Neural progenitor cell (in vitro differentiated cells): ENCODE measurements at regions not wholly inside any gene's neighbourhood (a gene's known extent, or its start where the extent isn't known, plus 50 kb on each side); places are given as distances from the start of the nearest gene placed in this dataset.

ENCODE experiments used
- EZH2 ChIP-seq: fragments of 200-600 bp; sonication (generic); IDR thresholded peaks from 2 replicates; pipeline ENCODE4 v1.6.1; 2017; ENCODE audit warnings: antibody characterized with exemption, mild to moderate bottlenecking, moderate library complexity
- EZH2phosphoT487 ChIP-seq: fragments of 200-600 bp; sonication (generic); IDR thresholded peaks from 2 replicates; pipeline ENCODE4 v1.6.1; 2017; ENCODE audit warnings: antibody characterized with exemption
- TF ChIP-seq, protein P1 (sequence below): fragments of 200-600 bp; sonication (generic); IDR thresholded peaks from 2 replicates; pipeline ENCODE4 v1.5.1; 2017; ENCODE audit warnings: antibody characterized with exemption, mild to moderate bottlenecking

DNA sequence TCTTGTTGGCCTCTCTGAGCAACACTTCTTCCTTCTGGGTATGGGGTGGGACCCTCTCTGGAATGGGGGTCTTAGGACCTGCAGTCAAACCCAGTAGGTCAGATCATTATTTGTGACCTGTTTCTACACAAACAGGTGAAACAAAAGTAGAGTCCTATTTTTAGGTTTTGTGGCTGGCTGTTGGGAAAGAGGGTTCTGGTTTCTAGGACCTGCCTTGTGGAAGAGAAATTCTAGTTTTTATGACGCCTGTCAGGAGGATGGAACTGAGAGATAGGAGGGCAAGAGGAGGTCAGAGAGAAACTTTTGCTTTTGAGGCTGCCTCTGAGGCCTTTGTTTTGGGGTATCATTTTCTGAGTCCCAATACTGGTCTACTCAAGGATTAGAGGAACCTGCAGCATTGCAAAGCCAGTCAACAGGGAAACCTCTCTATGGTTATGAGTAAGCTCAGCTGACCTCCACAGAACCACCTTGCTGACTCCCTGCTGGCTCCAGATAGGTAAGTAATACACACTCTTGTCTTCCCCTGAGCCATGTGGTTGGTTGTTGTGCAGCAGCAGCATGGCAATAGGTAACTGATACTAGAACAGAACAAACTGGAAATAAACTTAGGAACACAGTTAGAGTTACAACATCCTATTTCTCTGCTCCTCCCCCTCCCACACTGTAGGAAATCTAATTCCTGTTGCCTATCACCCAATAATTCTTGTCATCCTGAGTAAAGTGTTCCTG lies 114.7 kb upstream of the VCX3B start:
- TF ChIP-seq, protein P1, sequence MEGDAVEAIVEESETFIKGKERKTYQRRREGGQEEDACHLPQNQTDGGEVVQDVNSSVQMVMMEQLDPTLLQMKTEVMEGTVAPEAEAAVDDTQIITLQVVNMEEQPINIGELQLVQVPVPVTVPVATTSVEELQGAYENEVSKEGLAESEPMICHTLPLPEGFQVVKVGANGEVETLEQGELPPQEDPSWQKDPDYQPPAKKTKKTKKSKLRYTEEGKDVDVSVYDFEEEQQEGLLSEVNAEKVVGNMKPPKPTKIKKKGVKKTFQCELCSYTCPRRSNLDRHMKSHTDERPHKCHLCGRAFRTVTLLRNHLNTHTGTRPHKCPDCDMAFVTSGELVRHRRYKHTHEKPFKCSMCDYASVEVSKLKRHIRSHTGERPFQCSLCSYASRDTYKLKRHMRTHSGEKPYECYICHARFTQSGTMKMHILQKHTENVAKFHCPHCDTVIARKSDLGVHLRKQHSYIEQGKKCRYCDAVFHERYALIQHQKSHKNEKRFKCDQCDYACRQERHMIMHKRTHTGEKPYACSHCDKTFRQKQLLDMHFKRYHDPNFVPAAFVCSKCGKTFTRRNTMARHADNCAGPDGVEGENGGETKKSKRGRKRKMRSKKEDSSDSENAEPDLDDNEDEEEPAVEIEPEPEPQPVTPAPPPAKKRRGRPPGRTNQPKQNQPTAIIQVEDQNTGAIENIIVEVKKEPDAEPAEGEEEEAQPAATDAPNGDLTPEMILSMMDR: no peak
- TF ChIP-seq EZH2phosphoT487 (no peak), EZH2 (no peak)
